NOMO-1 treated with dmso at 0.1 percent for 144 hours (cell line): ENCODE measurements at regions not wholly inside any gene's neighbourhood (a gene's known extent, or its start where the extent isn't known, plus 50 kb on each side); places are given as distances from the start of the nearest gene placed in this dataset.
"Not testable (repeated sequence)": the region's sequence is repeated elsewhere in the genome, so short reads cannot be mapped to it uniquely, and the experiment has no call there.

ENCODE experiments used
- DNase-seq: peaks from one replicate; lab custom pipeline; 2025; ENCODE audit not compliant: unreplicated experiment; lab: John Stamatoyannopoulos, UW

- DNase-seq = no peak
Observed at GRCh38 chr5:89582768-89583339, 699.9 kb upstream of the MEF2C start.

- no peak for DNase-seq
Observed at GRCh38 chr5:89580976-89581375, 698.0 kb upstream of the MEF2C start.

GRCh38 chr5:89575319-89575718 is 692.3 kb upstream of the MEF2C start:
- no peak for DNase-seq

GRCh38 chr5:89573345-89573744 is 690.4 kb upstream of the MEF2C start:
- no peak for DNase-seq

- no peak for DNase-seq
Observed at GRCh38 chr5:89572696-89573095, 689.7 kb upstream of the MEF2C start.

GRCh38 chr5:89570557-89570956 is 687.6 kb upstream of the MEF2C start:
- DNase-seq = no peak

- no peak for DNase-seq
Observed at GRCh38 chr5:89566340-89566739, 683.4 kb upstream of the MEF2C start.

- no peak for DNase-seq
Observed at GRCh38 chr5:89560696-89561095, 677.7 kb upstream of the MEF2C start.

- DNase-seq = no peak
Observed at GRCh38 chr5:89556215-89556913, 673.4 kb upstream of the MEF2C start.

GRCh38 chr5:89546657-89547056 is 663.7 kb upstream of the MEF2C start:
- DNase-seq = peak; percentile 16

- no peak for DNase-seq
Observed at GRCh38 chr5:89545626-89546025, 662.6 kb upstream of the MEF2C start.

GRCh38 chr5:89545076-89545475 is 662.1 kb upstream of the MEF2C start:
- DNase-seq = no peak

- DNase-seq = no peak
Observed at GRCh38 chr5:89542736-89543135, 659.8 kb upstream of the MEF2C start.

GRCh38 chr5:89537800-89538199 is 654.8 kb upstream of the MEF2C start:
- DNase-seq = no peak

- no peak for DNase-seq
Observed at GRCh38 chr5:89536020-89536419, 653.0 kb upstream of the MEF2C start.

GRCh38 chr5:89535411-89535810 is 652.4 kb upstream of the MEF2C start:
- peak; percentile 1 for DNase-seq

GRCh38 chr5:89534331-89534730 is 651.3 kb upstream of the MEF2C start:
- DNase-seq = no peak

GRCh38 chr5:89524785-89525184 is 641.8 kb upstream of the MEF2C start:
- DNase-seq = no peak

GRCh38 chr5:89523867-89524266 is 640.9 kb upstream of the MEF2C start:
- DNase-seq = not testable (repeated sequence)

- no peak for DNase-seq
Observed at GRCh38 chr5:89520771-89521170, 637.8 kb upstream of the MEF2C start.

- no peak for DNase-seq
Observed at GRCh38 chr5:89513299-89514044, 630.5 kb upstream of the MEF2C start.

GRCh38 chr5:89504051-89504450 is 621.1 kb upstream of the MEF2C start:
- no peak for DNase-seq
